ENCODE measurements at regions not wholly inside any gene's neighbourhood (a gene's known extent, or its start where the extent isn't known, plus 50 kb on each side); places are given as distances from the start of the nearest gene placed in this dataset.

DNA sequence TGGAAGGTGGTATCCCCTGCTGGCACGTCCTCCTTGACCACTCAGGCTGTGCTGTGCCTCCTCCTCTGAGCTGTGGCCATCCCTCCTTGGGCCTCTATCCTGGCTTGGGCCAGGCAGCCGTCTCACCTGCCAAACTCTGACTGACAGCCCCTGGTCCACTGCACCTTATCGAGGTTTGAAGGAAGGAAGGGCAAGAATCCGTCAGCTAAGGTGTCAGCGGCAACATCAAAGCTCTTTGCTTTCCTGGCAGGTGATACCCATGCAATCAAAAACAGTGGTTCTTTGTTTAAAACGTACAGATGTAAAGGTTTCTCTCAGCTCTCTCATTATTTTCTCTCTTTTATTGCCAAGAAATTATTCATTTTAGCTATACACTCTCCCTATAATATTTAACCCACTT lies 203.9 kb downstream of the TBXT start:
- TF ChIP-seq, protein P1, sequence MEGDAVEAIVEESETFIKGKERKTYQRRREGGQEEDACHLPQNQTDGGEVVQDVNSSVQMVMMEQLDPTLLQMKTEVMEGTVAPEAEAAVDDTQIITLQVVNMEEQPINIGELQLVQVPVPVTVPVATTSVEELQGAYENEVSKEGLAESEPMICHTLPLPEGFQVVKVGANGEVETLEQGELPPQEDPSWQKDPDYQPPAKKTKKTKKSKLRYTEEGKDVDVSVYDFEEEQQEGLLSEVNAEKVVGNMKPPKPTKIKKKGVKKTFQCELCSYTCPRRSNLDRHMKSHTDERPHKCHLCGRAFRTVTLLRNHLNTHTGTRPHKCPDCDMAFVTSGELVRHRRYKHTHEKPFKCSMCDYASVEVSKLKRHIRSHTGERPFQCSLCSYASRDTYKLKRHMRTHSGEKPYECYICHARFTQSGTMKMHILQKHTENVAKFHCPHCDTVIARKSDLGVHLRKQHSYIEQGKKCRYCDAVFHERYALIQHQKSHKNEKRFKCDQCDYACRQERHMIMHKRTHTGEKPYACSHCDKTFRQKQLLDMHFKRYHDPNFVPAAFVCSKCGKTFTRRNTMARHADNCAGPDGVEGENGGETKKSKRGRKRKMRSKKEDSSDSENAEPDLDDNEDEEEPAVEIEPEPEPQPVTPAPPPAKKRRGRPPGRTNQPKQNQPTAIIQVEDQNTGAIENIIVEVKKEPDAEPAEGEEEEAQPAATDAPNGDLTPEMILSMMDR (IDR thresholded peaks at IDR 0.05; ENCODE audit: low read depth, low read length, missing input control) = no peak
- TF ChIP-seq FOXA1 (IDR thresholded peaks at IDR 0.05) (no peak), RAD21 (IDR thresholded peaks at IDR 0.05) (no peak), NR2F2 (IDR thresholded peaks at IDR 0.05) (no peak)
- TF ChIP-seq, protein P2, sequence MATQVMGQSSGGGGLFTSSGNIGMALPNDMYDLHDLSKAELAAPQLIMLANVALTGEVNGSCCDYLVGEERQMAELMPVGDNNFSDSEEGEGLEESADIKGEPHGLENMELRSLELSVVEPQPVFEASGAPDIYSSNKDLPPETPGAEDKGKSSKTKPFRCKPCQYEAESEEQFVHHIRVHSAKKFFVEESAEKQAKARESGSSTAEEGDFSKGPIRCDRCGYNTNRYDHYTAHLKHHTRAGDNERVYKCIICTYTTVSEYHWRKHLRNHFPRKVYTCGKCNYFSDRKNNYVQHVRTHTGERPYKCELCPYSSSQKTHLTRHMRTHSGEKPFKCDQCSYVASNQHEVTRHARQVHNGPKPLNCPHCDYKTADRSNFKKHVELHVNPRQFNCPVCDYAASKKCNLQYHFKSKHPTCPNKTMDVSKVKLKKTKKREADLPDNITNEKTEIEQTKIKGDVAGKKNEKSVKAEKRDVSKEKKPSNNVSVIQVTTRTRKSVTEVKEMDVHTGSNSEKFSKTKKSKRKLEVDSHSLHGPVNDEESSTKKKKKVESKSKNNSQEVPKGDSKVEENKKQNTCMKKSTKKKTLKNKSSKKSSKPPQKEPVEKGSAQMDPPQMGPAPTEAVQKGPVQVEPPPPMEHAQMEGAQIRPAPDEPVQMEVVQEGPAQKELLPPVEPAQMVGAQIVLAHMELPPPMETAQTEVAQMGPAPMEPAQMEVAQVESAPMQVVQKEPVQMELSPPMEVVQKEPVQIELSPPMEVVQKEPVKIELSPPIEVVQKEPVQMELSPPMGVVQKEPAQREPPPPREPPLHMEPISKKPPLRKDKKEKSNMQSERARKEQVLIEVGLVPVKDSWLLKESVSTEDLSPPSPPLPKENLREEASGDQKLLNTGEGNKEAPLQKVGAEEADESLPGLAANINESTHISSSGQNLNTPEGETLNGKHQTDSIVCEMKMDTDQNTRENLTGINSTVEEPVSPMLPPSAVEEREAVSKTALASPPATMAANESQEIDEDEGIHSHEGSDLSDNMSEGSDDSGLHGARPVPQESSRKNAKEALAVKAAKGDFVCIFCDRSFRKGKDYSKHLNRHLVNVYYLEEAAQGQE (IDR thresholded peaks at IDR 0.05) = no peak
- TF ChIP-seq, protein P3, sequence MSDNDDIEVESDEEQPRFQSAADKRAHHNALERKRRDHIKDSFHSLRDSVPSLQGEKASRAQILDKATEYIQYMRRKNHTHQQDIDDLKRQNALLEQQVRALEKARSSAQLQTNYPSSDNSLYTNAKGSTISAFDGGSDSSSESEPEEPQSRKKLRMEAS (IDR thresholded peaks at IDR 0.05) = no peak
